ENCODE measurements at regions not wholly inside any gene's neighbourhood (a gene's known extent, or its start where the extent isn't known, plus 50 kb on each side); places are given as distances from the start of the nearest gene placed in this dataset.
A peak's percentile ranks its signal among the peaks of the same experiment; 100 is the strongest.

- TF ChIP-seq MLXIP (CRISPR knock-in tag; IDR thresholded peaks at IDR 0.05; ENCODE audit: borderline replicate concordance) (no peak), ZNF564 (CRISPR knock-in tag; IDR thresholded peaks at IDR 0.05) (no peak), CTCF (CRISPR knock-in tag; IDR thresholded peaks at IDR 0.05) (no peak), EHMT2 (IDR thresholded peaks at IDR 0.05; ENCODE audit: borderline replicate concordance, low read depth, low read length) (no peak), NFRKB (IDR thresholded peaks at IDR 0.05) (no peak), SCMH1 (CRISPR knock-in tag; IDR thresholded peaks at IDR 0.05; ENCODE audit: borderline replicate concordance) (no peak), MTF1 (CRISPR knock-in tag; IDR thresholded peaks at IDR 0.05) (no peak), PATZ1 (CRISPR knock-in tag; IDR thresholded peaks at IDR 0.05) (peak; percentile 37; the same call in 1 of the 2 replicates), MYNN (CRISPR knock-in tag; IDR thresholded peaks at IDR 0.05; ENCODE audit: low read depth) (peak; percentile 39; the same call in 1 of the 2 replicates), ZNF251 (CRISPR knock-in tag; IDR thresholded peaks at IDR 0.05) (no peak), BCLAF1 (IDR thresholded peaks at IDR 0.05) (no peak), ZFX (CRISPR knock-in tag; IDR thresholded peaks at IDR 0.05; ENCODE audit: low read depth) (peak; percentile 26; the same call in 1 of the 2 replicates), TAF15 (IDR thresholded peaks at IDR 0.05; ENCODE audit: low read depth, low read length, poor library complexity, severe bottlenecking) (no peak), ZNF468 (CRISPR knock-in tag; IDR thresholded peaks at IDR 0.05) (no peak), ZNF24 (IDR thresholded peaks at IDR 0.05) (peak; percentile 97), RFX1 (IDR thresholded peaks at IDR 0.05) (no peak), JDP2 (CRISPR knock-in tag; IDR thresholded peaks at IDR 0.05; ENCODE audit: borderline replicate concordance) (no peak), ZSCAN5A (CRISPR knock-in tag; IDR thresholded peaks at IDR 0.05; ENCODE audit: borderline replicate concordance) (no peak; the same call in 1 of the 2 replicates)
These were observed 199.4 kb upstream of the ZNF184 start (continued) for GRCh38 chr6:27672113-27672799.

Data from HepG2 (cell line).